Activated T-helper 1 cell treated with Interleukin-2 at 50 U/mL for 16 hours (primary cell): ENCODE measurements at regions not wholly inside any gene's neighbourhood (a gene's known extent, or its start where the extent isn't known, plus 50 kb on each side); places are given as distances from the start of the nearest gene placed in this dataset.
A peak's percentile ranks its signal among the peaks of the same experiment; 100 is the strongest.
"Not testable (repeated sequence)": the region's sequence is repeated elsewhere in the genome, so short reads cannot be mapped to it uniquely, and the experiment has no call there.

Experiments used
- DNase-seq: peaks from one replicate; pipeline ENCODE4 v3.0.0-alpha.2; 2020; ENCODE audit warnings: low read depth

DNA sequence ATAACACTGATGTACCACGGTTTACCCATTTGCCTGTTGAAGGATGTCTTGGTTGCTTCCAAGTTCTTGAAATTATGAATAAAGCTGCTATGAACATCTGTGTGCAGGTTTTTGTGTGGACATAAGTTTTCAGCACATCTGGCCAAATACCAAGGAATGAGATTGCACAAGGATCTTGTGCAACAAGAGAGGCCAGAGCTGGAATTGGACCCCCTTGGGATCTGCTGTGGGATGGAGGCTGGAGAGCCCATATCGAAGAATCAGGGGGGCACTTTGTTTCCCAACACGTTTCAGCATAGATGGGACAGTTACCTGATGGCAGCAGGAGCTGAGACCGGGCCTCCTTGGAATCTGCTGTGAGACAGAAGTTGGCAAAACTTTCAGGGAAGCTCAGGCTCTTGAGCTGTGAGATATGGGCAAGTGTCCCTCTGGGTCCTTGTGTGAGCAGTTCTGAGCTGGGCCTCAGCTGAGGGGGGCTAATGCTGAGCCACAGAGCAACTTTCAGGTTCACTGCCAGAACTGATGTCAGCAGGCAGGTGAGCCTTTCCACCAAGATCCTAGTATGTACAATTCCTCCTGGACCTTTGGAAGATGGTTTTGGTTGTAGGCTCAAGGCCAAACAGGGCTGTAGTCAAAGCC, 115.2 kb upstream of the RAB18 start:
- no peak for DNase-seq

DNA sequence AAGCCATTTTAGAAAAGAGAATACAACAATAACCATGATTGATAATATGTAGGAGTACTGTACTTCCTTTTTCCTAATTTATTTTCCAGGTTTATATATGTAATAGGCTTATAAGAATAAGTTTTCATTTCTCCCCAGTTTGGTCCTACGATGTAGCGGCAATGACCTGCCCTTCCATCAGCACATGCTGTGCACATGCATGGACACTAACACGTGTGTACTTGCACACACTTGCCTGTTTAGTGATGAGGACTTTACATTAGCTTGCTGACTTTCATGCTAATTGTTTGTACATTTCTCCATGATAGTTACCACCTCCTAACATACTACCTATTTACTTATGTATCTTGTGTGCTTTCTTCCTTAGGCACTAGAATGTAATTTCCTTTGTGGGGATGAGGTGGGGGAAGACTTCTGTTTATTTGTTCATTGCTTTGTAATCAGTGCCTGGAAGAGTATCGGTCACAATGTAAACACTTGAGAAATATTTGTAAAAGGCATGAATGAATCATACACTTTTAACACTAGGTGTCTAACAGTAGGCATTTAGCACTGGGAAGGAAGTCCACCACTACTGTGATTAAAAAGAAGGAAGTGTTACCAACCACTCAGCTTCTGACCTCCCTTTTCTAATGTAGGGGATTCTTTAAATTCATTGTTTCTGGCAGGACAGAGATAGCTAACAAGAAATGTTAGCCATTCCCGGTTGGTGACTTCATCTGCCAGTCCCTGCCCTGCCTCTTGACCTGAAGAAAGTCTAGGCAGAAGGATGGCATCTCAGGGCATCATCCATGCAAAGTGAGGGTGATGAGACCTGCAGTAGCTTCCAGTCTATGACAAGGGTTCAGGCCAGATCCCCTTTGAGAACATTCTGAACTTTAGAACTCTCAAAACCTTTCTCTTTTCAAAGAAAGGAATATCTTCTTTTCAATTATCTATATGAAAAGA, 120.2 kb upstream of the RAB18 start:
- DNase-seq = no peak

DNA sequence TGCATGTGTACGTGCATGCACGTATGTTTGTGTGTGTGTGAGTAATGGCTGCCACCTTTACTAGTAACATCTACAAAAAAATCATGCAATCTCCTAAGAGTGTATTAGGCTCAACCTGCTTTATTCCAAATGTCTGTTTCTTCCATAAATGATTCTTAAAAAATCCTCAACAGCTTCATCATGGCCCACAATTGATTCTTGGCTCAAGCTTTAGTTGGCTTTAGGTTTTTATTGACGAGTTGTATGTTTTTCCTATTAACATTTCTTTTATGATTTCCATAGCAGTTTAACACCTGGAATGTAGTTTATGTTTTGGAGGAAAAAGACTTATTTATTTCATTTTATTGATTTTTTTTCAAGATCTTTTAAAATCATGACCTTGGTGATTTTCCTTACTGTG, 121.9 kb upstream of the RAB18 start:
- no peak for DNase-seq

DNA sequence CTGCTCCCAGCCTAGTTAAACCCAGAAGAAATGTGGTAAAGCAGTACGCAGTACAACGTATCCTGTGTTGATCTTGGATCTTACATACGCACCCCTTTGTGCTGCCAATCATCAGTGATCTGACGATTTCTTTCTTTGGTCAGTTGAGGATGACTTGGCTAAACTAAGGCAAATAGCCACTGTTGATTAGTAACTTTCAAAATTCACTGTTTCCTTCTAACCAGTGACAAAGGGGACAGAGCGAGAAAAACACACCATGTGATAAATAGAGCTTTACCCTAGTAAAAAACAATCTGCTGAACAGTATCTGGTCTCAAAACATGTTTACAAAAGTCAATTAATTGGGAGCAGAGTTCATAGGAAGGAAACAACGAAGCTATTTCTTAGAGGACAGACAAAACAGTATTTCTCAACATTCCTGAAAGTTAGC, 123.2 kb upstream of the RAB18 start:
- no peak for DNase-seq

DNA sequence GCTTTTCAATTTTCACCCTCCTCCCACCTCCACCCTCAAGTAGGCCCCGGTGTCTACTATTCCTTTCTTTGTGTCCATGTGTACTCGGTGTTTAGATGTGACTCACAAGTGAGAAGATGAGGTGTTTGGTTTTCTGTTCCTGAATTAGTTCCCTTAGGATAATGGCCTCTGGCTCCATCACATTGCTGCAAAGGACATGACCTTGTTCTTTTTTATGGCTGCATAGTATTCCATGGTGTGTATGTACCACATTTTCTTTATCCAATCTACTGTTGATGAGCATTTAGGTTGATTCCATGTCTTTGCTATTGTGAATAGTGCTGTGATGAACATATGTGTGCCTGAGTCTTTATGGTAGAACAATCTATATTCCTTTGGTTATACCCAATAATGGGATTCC, 125.1 kb upstream of the RAB18 start:
- DNase-seq = not testable (repeated sequence)

DNA sequence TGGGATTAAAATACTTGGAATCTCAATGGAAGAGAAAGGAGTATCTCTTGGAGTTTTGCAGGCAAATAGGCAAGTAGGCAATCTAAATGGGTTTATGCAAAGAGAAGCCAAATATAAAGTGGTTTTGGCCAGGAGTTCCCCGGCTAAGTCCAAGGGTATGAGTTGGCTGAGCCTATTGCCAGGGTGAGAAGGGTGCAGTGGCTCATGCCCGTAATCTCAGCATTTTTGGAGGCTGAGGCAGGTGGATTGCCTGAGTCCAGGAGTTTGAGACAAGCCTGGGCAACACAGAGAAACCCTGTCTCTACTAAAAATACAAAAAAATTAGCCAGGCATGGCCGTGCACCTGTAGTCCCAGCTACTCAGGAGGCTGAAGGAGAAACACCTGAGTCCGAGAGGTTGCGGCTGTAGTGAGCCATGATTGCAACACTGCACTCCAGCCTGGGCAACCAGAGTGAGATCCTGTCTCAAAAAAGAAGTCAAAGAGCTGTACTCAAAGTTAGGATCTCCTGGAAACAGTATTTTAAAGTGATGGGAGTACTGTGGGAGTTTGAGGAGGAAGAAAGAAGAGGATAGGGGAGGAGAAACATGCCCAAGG, 130.4 kb upstream of the RAB18 start:
- DNase-seq = no peak

DNA sequence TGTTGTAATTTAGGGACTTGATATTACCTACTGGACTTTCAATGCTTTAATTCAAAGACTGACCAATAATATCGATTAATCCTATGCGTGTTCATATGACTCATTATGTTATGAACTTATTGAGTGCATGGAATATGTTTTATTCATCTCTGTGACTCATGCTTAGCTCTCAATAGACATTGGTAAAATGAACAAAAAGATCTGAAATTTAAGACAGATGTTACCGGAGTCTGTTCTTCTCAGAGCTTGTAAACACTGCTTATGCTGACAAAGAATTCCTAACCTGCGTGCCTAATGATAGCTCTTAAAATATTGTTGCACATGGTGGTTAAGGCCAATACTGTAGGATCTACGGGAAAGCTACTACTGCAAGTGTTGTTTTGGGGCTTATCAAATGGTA, 131.5 kb upstream of the ACBD5 start:
- DNase-seq = no peak

DNA sequence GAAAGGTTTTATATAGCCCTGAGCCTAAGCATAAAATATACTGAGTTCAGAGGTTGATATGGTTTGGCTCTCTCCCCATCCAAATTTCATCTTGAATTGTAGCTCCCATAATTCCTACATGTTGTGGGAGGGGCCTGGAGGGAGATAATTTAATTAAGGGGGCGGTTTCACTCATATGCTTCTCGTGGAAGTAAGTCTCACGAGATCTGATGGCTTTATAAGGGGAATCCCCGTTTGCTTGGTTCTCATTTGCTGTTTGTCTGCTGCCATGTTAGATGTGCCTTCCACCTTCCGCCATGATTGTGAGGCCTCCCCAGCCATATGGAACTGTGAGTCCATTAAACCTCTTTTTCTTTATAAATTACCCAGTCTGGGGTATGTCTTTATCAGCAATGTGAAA, 130.8 kb upstream of the ACBD5 start:
- DNase-seq = not testable (repeated sequence)

DNA sequence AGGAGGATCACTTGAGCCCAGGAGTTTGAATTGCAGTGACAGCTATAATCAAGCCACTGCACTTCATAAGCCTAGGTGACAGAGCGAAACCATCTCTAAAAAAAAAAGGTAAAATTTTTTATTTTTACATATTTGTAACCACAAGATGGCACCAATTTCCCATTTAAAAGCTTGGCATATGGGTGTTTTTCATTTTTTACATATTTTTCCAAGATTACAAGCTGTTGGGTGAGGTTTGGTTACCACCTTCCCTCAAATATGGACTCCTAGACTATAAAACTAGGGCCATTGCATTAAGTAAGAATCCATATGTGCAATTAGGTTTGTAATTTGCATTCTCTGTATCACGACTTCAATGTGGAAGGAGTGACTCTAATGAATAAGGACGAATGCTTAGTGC, 129.3 kb upstream of the ACBD5 start:
- no peak for DNase-seq

DNA sequence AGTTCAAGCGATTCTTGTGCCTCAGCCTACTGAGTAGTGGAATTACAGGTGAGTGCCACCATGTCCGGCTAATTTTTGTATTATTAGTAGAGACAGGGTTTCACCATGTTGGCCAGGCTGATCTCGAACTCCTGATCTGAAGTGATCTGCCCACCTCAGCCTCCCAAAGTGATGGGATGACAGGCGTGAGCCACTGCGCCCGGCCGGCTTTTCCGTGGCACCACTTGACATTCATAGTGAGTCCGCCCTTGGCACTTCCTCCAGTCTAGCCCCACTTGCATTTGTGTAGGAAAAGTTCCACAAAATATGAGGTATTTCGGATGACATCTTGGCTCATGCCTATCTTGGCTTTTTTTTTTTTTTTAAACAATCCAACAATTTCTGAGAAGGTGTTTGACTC, 128.1 kb upstream of the ACBD5 start:
- no peak for DNase-seq

DNA sequence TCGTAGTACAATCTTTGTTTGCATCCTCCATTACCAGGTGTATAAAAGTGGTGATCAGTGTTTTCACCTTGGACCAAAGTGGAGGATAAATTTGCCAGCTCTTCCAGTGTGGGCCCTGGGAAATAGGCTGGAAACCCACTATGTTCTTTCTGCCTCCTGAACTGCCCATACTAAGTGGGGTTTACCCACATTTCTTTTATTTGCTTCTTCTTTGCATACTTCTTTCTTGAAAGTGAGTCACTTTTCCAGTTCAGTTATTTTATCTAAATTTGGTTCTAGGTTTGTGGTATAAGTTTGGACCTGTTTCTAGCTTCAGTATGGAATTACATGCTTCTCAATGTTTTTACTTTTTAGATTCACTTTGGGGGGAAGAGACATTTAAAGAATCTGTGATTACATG, 126.2 kb upstream of the ACBD5 start:
- DNase-seq = no peak

DNA sequence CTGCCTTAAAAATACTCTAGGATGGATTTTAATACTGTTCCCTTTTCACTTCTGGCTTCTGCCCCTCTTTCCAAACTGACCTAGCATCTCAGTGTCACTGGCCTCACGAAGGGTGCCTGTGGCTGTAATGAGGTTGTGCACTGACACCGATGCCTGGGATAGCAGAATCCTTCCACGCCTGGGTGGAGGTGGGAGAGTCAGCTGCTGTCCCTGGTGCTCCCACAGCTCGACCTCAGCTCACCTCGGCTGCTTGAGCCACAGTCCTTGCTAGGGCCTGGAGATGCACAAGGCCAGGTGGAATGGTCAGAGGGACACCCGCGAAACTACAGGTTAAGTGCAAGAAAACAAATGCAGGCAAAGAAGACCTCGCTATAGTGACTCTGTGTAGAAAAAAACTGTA, 123.4 kb upstream of the ACBD5 start:
- no peak for DNase-seq

DNA sequence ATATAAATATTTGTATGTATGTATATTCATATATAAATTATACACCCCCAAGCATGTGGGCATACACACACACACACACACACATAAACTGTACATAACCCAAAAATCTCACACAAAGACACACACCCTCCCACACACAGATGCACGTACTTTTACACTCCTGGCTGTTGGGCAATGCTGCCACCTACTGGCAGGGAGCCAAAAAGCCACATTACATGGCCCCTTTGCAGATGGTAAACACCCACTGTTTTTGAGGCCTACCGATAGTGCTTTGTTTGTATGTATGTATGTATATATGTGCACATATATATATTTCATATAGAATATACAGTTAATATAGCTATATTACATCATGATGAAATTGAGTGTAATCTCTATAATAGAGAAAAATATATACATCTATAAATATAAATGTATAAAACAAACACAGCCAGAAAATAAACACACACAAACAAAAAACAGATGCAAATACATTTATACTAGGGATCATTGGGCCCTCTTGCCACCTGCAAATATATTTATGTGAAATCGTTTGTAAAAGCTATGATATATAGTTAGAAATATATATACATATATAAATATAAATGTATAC, 120.1 kb upstream of the ACBD5 start:
- peak; percentile 70 for DNase-seq

DNA sequence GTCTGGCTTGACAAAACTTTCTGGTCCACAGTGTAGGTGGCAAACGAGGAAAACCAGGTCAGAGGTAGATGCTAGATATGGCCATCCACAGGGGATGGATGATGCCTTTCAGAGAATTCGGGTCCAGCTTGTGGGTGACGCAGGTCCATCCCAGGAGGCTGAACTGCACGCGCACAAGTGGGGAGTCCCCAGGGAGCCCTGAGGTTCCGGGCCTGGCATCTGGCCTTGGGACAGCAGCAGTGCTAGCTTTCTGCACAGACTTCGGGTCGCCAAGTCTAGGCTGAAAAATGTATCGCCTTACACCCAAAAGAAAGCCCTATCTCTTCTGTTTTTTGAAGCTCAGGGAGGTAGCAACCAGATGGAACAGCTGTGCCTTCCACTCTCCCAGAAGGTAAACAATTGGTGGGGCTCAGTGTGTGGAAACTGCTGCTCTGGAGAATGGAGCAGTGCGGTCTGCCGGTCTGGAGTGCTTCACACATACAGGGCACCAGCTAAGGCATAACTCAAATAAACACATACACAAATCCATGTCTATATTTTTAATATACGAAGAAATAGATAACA, 119.3 kb upstream of the ACBD5 start:
- no peak for DNase-seq

DNA sequence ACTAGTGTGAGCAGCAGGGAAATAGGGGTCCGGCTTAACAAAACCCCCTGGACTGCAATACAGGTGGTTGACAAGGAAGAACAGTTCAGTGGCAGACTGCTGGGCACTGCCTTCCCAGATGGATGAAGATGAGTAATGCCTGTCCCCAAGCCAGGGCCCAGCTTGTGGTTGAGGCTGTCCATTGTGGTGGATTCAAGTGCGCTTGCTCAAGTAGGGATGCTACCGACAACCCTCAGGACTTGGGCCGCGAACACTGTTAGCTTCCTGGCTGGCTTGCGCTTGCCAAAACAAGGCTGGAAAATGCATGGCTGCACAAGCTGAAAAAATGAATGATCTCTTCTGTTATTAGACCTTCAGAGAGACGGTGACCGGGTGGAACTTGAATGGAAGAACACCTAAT, 116.1 kb upstream of the ACBD5 start:
- no peak for DNase-seq

DNA sequence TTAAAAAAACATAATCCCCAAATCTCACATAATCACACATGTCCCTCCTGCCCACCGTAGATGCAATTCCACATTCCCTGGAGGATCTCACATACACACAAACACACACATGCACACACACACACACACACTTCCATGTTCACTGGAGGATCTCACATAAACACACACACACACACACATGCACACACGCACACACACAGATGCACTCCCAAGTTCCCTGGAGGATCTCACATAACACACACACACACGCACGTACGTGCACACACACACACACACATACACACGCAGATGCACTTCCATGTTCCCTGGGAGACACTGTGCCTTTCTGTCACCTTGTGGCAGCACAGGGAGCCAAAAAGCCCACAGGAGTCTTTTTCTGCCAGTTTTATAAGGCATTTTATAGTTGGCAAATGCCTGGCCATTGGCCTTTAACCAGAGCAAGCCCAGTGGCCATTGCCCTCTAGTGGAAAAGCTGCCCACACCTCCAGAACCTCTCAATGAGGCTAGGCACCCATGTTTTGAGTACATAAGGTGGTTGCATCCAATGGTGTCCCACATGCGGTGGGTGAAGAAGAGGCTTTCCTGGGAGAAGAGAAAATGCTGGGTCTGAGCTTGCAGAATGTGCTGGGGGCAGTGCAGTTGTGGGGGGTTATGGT, 115.4 kb upstream of the ACBD5 start:
- no peak for DNase-seq

DNA sequence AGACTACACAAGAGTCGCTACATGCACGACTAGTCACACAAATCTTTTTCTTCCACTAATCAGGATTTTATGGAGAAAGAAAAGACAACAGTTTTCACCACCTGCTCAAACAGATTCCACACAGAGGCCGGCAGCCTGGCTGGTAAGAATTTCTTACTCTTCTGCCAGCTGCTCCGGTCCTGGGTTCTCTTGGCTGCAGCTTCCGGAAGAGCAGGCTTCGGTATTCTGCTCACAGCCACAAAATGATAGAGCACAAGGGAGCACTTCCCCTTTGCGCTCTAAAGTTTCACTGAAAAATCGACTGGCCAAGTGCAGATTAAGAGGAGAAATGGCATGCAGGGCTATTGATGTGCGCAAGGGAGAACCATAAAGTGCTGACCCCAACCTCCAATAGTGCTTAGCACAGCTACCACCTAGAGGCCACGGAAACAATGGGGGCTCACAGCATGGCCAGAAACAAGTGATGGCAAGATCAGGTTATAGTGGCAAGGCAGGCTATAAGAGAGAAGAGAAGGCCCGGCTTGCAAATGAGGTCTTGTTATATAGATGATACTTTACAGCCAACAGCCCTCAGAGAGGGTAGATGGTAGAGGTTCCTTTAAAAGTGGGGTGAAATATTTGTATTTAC, 114.2 kb upstream of the ACBD5 start:
- not testable (repeated sequence) for DNase-seq

DNA sequence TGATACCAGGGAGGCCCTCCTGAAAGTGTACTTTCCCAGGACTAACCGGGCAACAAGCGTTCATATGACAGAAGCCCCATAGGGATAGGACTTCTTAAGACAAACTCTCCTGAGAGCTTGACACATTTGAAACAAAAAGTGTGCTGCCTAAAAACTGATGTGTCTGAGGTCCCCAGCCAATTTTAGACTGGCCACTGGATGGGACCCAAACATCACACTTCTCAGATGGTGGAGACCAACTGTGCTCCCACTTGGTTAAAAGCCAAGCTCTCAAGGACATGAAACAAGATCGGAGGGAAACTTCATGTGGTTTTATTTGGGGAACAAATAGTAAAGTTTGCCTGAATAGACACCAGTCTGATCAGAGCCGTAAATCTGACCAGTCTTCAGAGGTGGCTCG, 113.5 kb upstream of the ACBD5 start:
- not testable (repeated sequence) for DNase-seq

DNA sequence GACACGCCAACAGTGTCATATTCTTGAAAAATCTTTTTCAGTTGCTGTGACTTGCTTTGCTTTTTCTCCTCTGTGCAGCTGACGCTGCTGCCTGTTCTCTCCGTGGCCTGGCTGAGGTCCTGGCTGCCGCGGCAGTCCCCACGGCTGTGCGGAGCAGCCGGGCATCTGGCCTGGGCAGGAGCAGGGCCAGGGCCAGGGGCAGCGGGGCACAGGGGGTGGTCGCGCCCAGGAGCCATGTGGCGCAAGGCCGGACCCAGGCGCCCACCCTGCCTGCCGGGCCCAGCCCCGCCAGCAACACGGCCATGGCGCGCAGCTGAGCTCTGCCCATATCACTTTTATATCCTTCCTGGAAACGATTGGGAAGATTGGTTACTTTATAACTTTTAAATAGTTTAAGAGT, 109.4 kb upstream of the ACBD5 start:
- no peak for DNase-seq

DNA sequence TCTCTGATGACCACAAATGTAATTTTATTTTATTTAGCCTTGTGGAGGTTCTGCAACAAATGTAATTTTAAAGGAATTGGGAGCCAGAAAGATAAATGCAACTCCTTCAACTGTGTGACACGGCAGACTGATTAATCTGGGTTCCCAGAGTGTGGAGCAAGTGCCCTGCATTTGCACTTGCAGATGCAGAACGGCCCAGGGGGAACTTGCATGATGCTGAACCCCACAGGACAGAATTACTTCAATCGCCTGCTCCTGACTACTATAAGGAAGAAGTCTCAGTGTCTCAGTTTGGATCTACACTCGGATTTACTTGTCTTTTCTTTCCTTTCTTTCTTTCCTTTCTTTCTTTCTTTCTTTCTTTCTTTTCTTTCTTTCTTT, 107.2 kb upstream of the ACBD5 start:
- not testable (repeated sequence) for DNase-seq

DNA sequence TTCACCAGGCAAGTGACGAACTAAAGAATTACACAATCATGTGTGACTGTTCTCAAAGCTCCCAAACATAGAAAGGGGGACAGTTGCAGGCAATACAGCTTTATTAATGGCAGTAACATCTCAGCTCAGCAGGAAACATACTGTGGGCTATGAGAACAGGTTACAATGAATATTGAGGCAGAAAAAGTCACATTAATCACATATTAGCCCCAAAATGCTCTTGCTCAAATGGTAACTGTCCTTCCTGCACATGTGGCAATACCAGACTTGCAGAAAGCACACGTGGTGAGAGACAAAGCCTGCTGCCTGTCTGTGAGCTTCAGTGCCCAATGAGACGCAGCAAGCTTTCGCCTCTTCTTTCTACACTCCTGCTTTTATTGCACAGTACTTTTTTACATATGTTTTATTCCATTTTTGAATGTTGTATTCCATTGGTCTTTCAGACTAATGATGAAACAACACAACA, 104.9 kb upstream of the ACBD5 start:
- no peak for DNase-seq
